GM10266 (cell line): ENCODE measurements at regions not wholly inside any gene's neighbourhood (a gene's known extent, or its start where the extent isn't known, plus 50 kb on each side); places are given as distances from the start of the nearest gene placed in this dataset.

Experiments used
- DNase-seq: peaks from one replicate; pipeline ENCODE4 v3.0.0; 2012; ENCODE audit errors: extremely low spot score
- TF ChIP-seq, protein P1 (sequence below): IDR thresholded peaks from 2 replicates; pipeline ENCODE4 v1.5.1; 2012; ENCODE audit warnings: mild to moderate bottlenecking, low read depth; ENCODE audit not compliant: control insufficient read depth, insufficient read depth; ENCODE audit errors: missing control alignments

GRCh38 chr6:18603361-18603760 is 216.2 kb downstream of the RNF144B start:
- TF ChIP-seq, protein P1, sequence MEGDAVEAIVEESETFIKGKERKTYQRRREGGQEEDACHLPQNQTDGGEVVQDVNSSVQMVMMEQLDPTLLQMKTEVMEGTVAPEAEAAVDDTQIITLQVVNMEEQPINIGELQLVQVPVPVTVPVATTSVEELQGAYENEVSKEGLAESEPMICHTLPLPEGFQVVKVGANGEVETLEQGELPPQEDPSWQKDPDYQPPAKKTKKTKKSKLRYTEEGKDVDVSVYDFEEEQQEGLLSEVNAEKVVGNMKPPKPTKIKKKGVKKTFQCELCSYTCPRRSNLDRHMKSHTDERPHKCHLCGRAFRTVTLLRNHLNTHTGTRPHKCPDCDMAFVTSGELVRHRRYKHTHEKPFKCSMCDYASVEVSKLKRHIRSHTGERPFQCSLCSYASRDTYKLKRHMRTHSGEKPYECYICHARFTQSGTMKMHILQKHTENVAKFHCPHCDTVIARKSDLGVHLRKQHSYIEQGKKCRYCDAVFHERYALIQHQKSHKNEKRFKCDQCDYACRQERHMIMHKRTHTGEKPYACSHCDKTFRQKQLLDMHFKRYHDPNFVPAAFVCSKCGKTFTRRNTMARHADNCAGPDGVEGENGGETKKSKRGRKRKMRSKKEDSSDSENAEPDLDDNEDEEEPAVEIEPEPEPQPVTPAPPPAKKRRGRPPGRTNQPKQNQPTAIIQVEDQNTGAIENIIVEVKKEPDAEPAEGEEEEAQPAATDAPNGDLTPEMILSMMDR, result no peak
- no peak for DNase-seq

- TF ChIP-seq, protein P1, result no peak
These were observed 218.7 kb downstream of the RNF144B start for GRCh38 chr6:18605841-18606240.

GRCh38 chr6:18609715-18610114 is 222.6 kb downstream of the RNF144B start:
- no peak for DNase-seq
- TF ChIP-seq, protein P1, result no peak

More at GRCh38 chr6:18605841-18606240, 218.7 kb downstream of the RNF144B start:
- no peak for DNase-seq

DNA sequence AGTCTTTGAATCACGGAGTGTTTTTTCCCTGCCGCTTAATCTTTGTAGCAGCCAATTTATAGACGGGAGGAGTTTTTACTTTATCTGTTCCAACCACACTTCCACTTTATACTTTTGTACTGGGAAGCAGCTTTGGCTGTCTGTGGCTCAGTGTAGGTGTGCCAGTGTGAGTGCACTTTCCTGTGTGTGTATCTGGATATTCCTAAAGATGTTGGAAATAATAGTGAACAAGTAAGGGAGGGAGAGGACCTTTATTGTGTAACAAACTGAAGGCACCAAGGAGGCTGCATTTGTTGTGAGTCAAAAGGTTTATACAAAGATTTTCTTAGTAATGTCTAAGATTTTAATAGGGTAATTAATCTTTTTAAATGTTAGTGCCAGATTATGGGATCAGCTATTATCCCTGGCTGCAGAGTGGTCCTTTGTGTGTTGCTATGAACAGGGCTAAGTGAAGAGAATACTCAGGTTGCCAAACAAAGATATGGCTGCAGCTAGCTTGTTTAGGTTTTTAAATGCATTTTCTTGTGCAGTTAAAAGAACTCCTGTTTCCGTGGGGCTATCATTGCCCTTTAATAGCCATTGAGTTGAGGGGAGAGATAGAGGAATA is 226.3 kb downstream of the RNF144B start:
- DNase-seq, result no peak
- TF ChIP-seq, protein P1, result no peak

- TF ChIP-seq, protein P1, result no peak
- DNase-seq, result no peak
These were observed 242.4 kb downstream of the RNF144B start for GRCh38 chr6:18629571-18629970.

GRCh38 chr6:18632670-18633410 is 245.7 kb downstream of the RNF144B start:
- TF ChIP-seq, protein P1, result no peak
- no peak for DNase-seq

DNA sequence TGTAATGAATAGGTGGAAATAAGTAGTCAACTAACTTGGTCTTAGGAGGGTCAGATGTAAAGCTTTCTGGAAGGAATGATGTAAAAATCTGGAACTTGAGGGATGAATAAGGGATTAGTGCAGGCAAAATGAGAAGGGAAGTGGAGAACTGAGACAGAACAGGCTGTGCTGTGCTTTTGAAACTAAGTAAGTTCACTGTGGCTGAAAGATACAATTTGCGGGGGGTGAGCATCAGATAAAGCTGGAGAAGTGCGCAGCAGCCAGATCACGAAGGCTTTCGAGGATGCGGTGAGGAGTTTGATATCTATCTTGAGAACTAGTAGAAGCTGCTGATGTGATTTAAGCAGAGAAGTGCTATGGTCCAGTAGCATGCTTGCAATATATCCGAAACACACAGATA is 247.8 kb downstream of the RNF144B start:
- no peak for DNase-seq
- TF ChIP-seq, protein P1, result no peak
